VCaP (cell line): ENCODE measurements at regions not wholly inside any gene's neighbourhood (a gene's known extent, or its start where the extent isn't known, plus 50 kb on each side); places are given as distances from the start of the nearest gene placed in this dataset.

Experiments
- H3K27ac ChIP-seq: fragments of 450-650 bp; 2 replicates; pipeline ENCODE4 v1.5.1; 2017
- TF ChIP-seq, protein P1 (sequence below): fragments of 450-650 bp; conservative IDR thresholded peaks from 2 replicates; pipeline ENCODE4 v1.5.1; 2017; ENCODE audit warnings: mild to moderate bottlenecking, moderate library complexity

DNA sequence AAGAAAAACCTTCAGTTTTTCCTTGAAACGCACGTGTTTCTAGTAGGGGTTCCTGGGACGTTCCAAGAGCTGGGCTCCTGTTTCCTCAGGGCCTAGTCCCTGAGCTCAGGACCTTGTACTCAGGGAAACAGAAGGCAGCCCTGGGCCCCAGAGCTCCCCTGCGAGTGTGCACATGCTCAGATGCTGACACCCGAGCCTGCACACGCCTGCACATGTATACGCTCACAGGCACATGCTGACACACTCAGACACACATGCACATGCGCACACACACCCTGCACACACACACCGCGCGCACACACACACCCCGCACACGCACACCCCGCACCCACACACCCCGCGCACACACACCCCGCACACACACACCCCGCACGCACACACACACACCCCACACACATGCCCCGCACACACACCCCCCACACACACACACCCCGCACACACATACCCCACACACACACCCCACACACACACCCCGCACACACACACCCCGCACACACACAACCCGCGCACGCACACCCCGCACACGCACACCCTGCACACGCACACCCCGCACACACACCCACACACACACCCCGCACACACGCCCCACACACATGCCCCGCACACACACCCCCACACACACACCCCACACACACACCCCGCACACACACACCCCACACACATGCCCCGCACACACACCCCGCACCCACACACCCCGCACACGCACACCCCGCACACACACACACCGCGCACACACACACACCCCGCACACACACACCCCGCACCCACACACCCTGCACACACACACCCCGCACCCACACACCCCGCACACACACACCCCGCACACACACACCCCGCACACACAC is 52.2 kb downstream of the CALML3 start:
- TF ChIP-seq, protein P1, sequence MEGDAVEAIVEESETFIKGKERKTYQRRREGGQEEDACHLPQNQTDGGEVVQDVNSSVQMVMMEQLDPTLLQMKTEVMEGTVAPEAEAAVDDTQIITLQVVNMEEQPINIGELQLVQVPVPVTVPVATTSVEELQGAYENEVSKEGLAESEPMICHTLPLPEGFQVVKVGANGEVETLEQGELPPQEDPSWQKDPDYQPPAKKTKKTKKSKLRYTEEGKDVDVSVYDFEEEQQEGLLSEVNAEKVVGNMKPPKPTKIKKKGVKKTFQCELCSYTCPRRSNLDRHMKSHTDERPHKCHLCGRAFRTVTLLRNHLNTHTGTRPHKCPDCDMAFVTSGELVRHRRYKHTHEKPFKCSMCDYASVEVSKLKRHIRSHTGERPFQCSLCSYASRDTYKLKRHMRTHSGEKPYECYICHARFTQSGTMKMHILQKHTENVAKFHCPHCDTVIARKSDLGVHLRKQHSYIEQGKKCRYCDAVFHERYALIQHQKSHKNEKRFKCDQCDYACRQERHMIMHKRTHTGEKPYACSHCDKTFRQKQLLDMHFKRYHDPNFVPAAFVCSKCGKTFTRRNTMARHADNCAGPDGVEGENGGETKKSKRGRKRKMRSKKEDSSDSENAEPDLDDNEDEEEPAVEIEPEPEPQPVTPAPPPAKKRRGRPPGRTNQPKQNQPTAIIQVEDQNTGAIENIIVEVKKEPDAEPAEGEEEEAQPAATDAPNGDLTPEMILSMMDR, result no peak
- peak overlapping the region; percentile 75; the same call in 1 of the 2 replicates for H3K27ac ChIP-seq

DNA sequence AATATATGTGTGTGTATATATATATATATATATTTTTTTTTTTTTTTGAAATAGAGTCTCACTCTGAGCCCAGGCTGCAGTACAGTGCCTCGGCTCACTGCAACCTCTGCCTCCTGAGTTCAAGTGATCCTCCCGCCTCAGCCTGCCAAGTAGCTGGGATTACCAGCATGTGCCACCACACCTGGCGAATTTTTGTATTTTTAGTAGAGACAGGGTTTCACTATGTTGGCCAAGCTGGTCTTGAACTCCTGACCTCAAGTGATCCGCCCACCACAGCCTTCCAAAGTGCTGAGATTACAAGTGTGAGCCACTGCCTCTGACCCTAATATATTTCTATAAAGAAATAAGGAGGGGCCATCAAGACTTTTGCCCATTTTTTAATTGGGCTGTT is 55.3 kb downstream of the CALML3 start:
- H3K27ac ChIP-seq, result peak overlapping the region; percentile 16; the same call in 1 of the 2 replicates

DNA sequence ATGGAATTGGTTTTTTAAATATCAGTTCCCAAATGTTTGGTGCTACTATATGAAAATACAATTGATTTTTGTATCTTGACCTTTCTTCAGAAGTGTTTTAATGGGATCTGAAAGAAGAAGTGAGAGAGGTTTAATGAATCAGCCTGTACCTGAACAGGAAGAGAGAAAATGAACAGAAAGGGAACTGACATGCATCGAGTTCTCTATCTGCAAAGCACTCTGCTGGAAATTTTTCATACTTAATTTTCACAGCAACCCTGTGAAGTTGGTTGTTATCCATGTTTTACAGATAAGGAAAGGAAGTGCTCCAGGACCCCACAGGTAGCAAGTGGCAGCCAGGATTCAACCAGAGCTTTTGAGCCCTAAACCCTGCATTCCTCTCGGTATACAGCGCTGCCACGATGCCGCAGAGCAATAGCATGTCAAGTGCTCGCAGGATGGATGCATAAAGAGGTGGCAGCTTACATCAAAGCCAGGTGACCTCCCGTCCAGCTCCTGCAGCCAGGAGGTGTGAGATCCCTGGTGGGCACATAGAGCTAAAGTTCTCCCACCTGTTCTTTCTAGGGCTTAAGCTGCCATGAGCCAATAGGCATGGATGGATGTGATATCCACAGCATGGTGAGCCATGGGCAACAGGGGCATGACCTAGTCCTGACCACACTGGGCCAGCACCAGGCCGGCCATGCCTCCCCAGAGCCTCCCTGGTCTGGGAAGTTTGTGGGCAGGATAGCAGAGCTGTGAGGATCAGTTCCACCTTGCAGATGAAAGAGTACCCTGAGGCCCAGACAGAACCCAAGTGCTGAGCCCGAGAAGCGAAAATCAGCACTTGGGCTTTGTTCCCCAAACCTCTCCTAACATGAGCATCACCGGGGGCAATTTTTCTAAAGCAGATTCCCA is 57.2 kb downstream of the CALML3 start:
- TF ChIP-seq, protein P1, result no peak
- H3K27ac ChIP-seq, result peak overlapping the region; percentile 96

DNA sequence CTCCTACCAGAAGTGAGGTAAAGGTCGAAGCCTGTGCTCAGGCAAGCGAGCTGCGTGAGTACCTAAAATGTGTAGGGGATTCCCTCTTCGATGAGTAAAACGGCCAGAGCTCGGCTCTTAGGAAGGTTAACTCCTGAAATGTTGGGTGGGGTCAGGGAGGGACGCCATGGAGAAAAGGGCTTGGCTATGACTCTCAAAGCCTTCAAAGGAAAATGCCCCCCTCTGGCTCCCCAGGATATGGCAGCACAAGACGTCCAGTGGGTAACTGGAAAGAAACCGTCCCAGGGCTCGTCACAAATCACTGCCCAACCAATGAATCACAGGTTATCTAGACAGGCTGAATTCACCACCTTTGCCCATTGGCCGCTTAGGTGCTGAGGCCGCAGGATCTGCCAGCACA is 58.0 kb downstream of the CALML3 start:
- H3K27ac ChIP-seq, result peak overlapping the region; percentile 96
- TF ChIP-seq, protein P1, result 0 out of 2 replicates have a peak, but pooled peaks have one; percentile 7

DNA sequence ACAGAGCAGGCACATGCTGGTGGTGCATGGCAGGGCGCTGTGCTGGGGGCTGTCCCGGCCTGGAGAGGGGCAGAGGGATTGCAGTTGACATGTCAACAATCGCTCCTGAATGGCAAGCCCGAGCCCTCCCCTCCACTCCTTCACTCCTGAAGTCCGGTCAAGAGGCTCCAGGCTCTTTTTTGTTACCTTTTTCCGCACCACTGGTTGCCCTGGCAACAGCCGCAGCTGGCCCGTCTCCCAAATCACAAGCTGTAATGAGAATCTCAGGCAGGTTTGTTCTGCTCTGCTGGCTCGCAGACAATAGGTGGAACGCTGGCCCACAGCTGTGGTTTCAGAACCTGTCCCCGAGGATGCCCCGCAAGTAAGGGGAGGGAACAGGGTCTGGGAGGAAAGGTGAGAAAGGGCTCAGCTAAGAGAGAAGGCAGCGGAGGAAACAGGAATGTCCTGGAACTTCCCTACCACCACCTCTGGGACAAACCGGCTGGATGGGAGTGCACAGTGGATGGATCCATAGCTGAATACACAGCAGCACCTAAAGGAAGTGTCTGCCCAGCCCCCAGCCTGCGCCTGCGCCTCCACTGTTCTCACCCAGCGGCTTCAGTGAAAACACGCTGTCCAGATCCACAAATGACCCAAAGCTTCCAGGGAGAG is 58.9 kb downstream of the CALML3 start:
- TF ChIP-seq, protein P1, result 0 out of 2 replicates have a peak, but pooled peaks have one; percentile 8
- peak overlapping the region; percentile 96 for H3K27ac ChIP-seq

DNA sequence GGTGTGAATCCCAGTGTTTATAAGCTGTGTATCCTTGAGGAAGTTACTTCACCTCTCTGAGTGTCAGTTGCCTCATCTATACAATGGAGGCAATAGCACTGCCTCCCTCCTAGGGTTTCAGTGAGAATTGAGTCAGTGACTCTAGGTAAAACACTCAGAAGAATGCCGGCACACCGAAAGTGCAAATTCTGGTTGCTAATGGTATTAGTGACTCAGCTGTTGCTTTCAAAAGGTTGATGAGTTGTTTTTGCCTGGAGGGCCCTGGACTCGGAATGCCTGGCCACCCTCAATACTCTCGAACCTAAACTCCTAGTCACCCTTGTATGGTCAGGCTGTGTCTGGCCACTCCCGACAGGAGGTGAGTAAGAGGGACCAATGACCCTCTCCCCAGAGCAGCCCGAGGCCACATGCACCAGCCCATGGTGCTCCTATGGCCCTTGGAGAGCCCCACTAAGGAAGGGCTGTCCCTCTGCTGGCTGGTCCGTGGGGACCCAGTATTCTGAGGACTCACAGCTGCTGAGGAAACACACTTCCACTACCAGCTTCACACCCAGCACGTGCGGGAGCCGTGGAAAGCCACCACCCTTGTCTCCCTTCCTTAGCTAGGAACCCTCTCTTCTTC is 60.2 kb downstream of the CALML3 start:
- TF ChIP-seq, protein P1, result no peak
- H3K27ac ChIP-seq, result peak overlapping the region; percentile 96

DNA sequence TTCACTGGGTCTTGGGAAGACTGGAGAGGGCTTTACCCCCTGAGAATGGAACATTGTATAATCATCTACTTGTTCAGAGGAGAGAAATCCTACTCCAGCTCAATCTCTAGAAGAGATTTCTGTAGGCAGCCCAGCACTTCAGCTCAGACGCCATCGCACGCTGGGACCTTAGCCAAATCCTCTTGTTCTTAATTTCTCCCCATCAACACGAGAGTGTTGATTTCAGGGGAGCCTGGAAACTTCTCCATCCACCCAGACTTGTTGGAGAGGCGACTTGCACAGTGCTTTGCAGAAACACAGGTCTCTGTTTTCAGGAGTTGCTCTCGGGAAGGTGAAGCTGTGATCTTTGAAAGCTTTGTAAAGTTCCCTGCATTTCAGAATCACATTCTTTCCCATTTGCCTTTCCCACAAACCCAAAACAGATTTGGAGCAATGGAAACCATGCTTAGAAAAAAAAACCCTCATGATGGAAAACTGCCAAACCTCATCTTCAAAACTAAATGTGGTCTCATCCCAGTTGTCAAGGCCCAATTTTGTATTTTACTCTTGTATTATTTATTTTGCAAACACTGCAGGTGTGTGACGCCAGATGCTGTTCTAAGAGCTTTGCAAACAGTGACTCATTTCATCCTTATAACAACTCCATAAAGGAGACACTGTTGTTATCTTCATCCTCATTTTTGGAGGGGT is 60.9 kb downstream of the CALML3 start:
- H3K27ac ChIP-seq, result peak overlapping the region; percentile 96
- TF ChIP-seq, protein P1, result no peak
